Activated T-cell treated with anti-CD3 and anti-CD28 coated beads, Interleukin-2, amount 50 U/mL, for 24 hours (primary cell): ENCODE measurements at regions not wholly inside any gene's neighbourhood (a gene's known extent, or its start where the extent isn't known, plus 50 kb on each side); places are given as distances from the start of the nearest gene placed in this dataset.

Experiments
- DNase-seq: peaks from one replicate; pipeline ENCODE4 v3.0.0-alpha.2; 2020
- H3K27ac Mint-ChIP-seq: 2 replicates; pipeline ENCODE4 v1.8.0; 2020; ENCODE audit warnings: mild to moderate bottlenecking, mixed read lengths
- H3K27me3 Mint-ChIP-seq: 2 replicates; pipeline ENCODE4 v1.8.0; 2020; ENCODE audit warnings: mixed read lengths
- H3K36me3 Mint-ChIP-seq: 2 replicates; pipeline ENCODE4 v1.8.0; 2020; ENCODE audit warnings: low read depth, mixed read lengths
- H3K4me1 Mint-ChIP-seq: 2 replicates; pipeline ENCODE4 v1.8.0; 2020; ENCODE audit warnings: low read depth, mixed read lengths
- H3K4me3 Mint-ChIP-seq: 2 replicates; pipeline ENCODE4 v1.8.0; 2020; ENCODE audit warnings: mild to moderate bottlenecking, moderate library complexity, mixed read lengths
- H3K9me3 Mint-ChIP-seq: 2 replicates; pipeline ENCODE4 v1.8.0; 2020; ENCODE audit warnings: mixed read lengths

DNA sequence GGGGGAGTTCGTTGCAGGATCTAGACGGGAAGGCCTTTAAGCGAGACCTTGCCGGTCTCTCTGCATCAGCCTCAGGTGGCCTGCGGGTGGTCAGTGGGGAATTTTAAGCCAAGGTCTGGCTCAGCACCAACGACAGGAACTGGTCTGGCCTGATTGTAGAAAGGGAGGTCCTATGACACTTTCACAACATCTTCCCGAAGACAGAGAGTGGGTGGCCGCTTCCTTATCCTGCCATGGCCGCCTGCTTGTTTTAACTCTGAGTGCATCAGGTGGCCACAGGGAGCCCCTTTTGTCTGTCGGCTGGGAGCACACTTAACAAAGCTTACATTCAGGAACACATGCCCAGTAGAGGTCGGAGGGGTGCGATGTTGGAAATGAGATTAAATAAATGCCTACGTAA, 363.7 kb upstream of the MYT1L start:
- peaks cover 3% of the 10 kb centered on the region for H3K27me3 Mint-ChIP-seq
- H3K4me3 Mint-ChIP-seq: no peak overlapping the region

DNA sequence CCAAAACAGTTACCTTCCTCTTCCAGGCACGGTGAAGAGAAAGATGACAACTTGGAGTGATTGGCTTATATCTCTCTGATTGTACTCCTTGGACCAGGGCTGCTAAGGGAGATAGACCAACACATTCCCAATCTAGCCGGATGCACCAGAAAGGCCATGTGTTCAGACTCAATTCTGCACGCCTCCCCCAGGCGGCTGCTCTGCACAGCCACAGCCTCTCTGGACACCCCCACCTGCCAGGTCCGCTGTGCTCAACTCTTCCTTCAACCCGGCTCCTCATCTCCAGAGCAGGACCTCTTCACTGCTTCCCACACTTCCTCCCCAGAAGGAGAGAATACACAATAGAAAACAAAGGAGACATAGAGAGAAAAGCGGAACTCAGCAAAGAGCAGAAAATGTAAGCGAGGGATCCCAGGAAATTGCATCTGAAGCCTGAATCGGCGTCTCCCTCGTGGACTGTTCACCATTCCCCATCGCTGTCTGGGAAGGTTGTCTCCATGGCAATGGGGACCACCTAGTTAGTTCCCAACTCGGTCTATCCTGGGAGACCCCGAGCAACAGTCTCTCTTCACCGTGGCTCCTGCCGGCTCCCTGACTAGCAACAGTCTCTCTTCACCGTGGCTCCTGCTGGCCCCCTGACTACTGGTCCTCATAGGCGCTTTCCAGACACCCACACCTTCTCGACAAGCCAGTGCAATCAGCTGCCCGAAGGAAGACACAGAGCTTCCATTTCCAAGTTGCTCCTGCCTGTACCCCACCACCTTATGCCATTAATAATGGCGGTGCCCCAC, 361.7 kb upstream of the MYT1L start:
- Mint-ChIP-seq H3K4me1 (peaks cover 25% of the 10 kb centered on the region), H3K9me3 (no peaks in the 10 kb centered on the region), H3K27me3 (peaks cover 3% of the 10 kb centered on the region), H3K36me3 (no peaks in the 10 kb centered on the region), H3K27ac (no peak overlapping the region), H3K4me3 (no peak overlapping the region)
- no peak for DNase-seq

More for the DNA sequence above, 363.7 kb upstream of the MYT1L start:
- no peaks in the 10 kb centered on the region for H3K9me3 Mint-ChIP-seq
- H3K4me1 Mint-ChIP-seq: peaks cover 9% of the 10 kb centered on the region
- no peak overlapping the region for H3K27ac Mint-ChIP-seq
- no peak for DNase-seq
- H3K36me3 Mint-ChIP-seq: no peaks in the 10 kb centered on the region

DNA sequence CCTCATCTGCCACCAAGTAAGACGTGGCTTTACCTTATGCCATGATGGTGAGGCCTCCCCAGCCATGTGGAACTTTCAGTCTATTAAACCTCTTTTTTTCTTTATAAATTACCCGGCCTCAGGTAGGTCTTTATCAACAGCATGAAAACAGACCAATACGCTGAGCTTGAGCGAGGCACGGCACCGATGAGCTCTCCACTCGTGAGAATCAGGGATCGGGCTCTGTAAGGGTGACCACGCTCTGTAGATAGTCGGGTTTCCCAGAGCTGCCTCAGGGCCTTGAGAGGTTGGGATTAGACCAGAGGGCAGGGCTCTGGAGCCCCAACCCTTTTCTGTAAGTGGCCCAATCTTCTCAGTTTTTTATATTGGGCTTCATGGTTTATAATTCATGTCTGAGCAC, 360.3 kb upstream of the MYT1L start:
- H3K27me3 Mint-ChIP-seq: peaks cover 3% of the 10 kb centered on the region
- no peaks in the 10 kb centered on the region for H3K9me3 Mint-ChIP-seq
- DNase-seq: no peak
- H3K36me3 Mint-ChIP-seq: no peaks in the 10 kb centered on the region
- peaks cover 31% of the 10 kb centered on the region for H3K4me1 Mint-ChIP-seq
- no peak overlapping the region for H3K27ac Mint-ChIP-seq
- H3K4me3 Mint-ChIP-seq: no peak overlapping the region

DNA sequence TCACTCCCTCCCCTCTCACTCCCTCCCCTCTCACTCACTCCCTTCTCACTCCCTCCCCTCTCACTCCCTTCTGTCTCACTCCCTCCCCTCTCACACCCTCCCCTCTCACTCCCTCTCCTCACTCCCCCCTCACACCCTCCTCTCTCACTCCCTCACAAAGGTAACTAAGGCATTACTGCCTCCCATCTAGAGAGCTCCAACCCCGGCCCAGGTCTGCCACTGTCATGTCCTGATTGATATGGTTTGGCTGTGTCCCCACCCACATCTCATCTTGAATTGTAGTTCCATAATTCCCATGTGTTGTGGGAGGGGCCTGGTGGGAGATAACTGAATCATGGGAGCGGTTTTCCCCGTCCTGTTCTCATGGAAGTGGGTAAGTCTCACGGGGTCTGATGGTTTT, 359.9 kb upstream of the MYT1L start:
- Mint-ChIP-seq H3K9me3 (no peaks in the 10 kb centered on the region), H3K27me3 (peaks cover 3% of the 10 kb centered on the region), H3K27ac (no peak overlapping the region), H3K4me1 (peaks cover 35% of the 10 kb centered on the region), H3K36me3 (no peaks in the 10 kb centered on the region), H3K4me3 (no peak overlapping the region)
- DNase-seq: no peak

DNA sequence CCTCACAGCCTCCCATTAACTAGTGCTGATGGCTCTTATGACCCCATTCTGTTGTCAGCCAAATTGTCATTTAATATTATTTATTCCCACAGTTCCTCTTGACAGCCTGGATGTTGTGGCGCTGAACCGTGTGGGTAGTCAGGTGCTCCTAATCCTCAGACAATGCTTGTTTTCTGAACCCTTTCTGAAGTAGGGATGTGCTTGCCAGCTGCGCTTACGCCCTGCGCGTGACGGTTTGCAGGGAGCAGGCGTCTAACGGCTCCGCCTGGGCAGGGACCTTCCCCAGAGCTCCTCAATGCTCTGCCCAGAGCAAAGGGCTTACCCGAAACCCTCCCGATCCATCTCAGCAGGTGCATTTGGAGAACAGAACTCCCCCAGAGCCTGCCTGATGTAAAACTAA, 358.2 kb upstream of the MYT1L start:
- Mint-ChIP-seq H3K27me3 (peaks cover 3% of the 10 kb centered on the region), H3K36me3 (no peaks in the 10 kb centered on the region), H3K4me3 (no peak overlapping the region), H3K27ac (no peak overlapping the region), H3K9me3 (no peaks in the 10 kb centered on the region), H3K4me1 (peaks cover 51% of the 10 kb centered on the region)
- no peak for DNase-seq

DNA sequence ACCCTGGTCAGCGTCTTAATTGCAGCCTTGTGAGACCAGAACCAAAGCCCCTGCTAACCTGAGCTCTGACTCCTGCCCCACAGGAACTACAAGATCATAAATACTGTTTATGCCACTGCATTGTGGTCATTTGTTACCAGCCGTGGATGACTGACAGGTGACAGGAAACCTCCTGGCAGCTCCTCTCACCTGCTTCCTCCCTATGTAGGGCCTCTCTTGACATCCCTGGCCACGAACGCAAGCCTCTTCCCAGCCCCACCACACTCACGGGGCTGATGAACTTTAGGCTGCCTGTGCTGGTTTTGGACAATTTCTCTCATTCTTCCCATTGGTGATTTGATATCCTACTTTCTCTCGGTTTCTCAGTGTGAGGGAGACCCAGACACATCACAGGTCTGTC, 357.2 kb upstream of the MYT1L start:
- Mint-ChIP-seq H3K9me3 (no peaks in the 10 kb centered on the region), H3K36me3 (no peaks in the 10 kb centered on the region), H3K4me1 (peaks cover 57% of the 10 kb centered on the region), H3K27ac (no peak overlapping the region), H3K27me3 (peaks cover 3% of the 10 kb centered on the region), H3K4me3 (no peak overlapping the region)
- DNase-seq: no peak

DNA sequence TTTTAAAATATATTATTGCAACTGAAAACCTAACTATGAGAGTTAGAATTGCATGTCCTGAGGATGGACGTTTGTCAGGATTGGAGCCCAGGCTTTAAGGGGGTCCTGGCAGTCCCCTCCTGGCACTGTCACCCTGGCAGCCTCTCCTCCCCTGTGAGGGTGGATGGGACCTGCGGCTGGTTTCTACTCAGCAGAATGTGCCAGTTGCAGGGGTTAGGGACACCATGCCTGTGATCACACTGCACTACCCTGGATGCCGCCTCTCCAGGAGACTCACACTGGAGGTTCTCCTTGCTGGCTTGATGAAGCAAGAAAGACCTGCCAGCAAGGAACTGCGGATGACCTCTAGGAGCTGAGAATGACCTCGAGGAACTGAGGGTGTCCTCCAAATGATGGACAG, 356.7 kb upstream of the MYT1L start:
- Mint-ChIP-seq H3K4me3 (no peak overlapping the region), H3K4me1 (peaks cover 63% of the 10 kb centered on the region), H3K27ac (no peak overlapping the region), H3K36me3 (no peaks in the 10 kb centered on the region), H3K27me3 (peaks cover 3% of the 10 kb centered on the region), H3K9me3 (no peaks in the 10 kb centered on the region)
- no peak for DNase-seq

DNA sequence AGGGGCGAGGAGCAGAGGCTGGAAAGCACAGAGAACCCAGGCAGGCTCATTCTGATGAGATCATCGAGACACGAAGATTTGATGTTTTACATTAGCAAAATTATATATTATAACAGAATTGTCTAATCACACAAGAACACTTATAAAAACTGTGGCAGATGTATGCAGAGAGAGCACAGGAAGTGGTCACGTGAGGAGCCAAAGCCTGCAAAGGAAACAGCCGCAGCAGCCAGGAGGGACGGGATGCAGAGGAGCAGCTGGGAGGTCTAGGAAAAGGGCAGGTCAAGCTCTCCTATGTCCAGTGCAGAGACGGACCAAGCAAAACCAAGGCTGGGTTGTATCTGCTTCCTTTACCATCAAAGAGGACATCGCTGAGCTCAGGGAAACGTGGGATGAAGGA, 355.1 kb upstream of the MYT1L start:
- Mint-ChIP-seq H3K27ac (no peak overlapping the region), H3K4me1 (peaks cover 74% of the 10 kb centered on the region), H3K4me3 (peak overlapping the region; percentile 41), H3K9me3 (no peaks in the 10 kb centered on the region), H3K36me3 (no peaks in the 10 kb centered on the region), H3K27me3 (peaks cover 3% of the 10 kb centered on the region)
- no peak for DNase-seq

DNA sequence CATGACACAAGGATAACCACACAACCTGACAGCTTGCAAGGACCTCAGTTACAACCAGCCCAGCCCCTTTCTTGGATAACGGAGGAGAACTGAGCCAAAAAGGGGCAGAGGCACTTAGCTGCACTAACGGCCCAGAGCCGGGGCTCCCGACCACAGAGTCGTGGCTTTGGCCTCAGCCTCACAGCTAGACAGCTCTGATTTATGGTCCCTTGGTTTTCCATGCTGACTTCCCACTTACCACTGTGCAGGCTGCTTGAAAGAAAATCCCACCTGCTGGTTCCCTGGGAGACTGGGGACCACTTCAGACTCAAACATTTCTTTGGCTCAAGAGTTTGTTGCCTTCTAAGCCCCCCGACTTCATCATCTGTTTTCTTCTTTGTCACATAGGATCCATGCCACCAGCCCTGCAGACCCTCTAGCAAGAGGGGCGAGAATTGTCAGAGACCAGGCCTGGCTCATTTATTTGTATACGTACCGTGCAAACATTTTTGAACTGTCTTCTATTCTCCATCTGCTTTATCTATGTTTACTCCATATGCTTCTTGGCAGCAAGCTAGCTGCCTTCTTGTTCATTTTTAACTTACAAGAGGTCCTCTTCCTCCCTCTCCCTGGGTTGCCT, 352.6 kb upstream of the MYT1L start:
- Mint-ChIP-seq H3K4me3 (no peak overlapping the region), H3K36me3 (no peaks in the 10 kb centered on the region), H3K27me3 (peaks cover 3% of the 10 kb centered on the region), H3K27ac (no peak overlapping the region), H3K9me3 (no peaks in the 10 kb centered on the region), H3K4me1 (peaks cover 57% of the 10 kb centered on the region)
- DNase-seq: no peak

DNA sequence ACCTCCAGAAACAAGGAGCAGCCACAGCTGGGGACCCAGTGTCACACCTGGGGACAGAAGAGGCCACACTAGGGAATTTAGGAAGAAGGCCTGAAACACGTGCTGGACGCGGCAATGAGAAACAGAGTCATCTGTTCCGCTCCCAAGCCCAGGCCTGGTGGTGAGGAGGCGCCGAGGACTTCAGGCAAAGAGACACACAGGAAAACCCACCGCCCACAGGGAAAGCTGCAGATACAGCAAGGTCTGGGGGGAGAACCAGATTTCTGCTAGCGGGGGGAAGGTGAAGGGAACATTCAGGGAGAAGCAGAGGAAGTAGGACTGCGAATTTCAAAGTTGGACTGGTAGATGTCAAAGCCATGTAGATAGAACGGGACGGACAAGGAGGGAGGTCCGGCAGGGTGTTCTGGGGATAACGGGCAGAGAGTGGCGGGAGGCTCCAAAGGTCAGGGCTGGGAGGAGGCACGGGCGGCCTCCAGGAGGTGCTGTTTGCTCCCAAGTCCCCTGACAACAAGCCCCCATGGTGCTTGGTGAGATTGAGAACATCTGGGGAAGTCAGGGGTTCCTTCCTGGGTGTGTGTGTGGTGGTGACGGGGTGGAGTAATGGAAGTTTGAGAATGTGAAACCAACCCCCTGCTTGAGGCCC, 351.7 kb upstream of the MYT1L start:
- no peaks in the 10 kb centered on the region for H3K36me3 Mint-ChIP-seq
- H3K27me3 Mint-ChIP-seq: peaks cover 3% of the 10 kb centered on the region
- no peaks in the 10 kb centered on the region for H3K9me3 Mint-ChIP-seq
- H3K4me1 Mint-ChIP-seq: peaks cover 49% of the 10 kb centered on the region
- no peak for DNase-seq
- no peak overlapping the region for H3K27ac Mint-ChIP-seq
- H3K4me3 Mint-ChIP-seq: no peak overlapping the region

DNA sequence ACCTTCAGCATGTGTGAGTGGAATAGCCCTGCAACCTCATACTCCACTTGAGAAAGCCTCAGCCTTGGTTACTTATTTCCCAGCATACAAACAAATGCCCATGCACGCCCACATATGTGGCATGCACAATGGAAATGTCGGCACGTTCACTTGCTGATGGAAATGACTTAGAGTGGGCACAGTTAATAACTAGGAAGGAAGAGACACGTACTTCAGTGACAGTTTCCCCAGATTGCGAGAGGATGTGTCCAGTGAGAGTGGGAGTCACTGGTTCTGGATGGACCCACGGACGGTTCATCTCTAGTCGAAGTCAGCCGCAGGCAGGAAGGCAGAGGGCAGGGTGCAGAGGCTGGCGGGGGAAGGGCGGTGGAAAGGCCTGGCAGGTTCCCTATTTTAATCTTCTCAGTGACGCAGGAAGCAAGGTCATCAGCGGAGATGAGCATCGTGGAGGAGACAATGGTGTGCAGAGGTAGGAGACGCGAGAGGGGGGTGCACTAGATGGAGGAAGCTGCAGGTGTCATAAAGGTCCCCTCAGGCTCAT, 350.7 kb upstream of the MYT1L start:
- Mint-ChIP-seq H3K4me1 (peaks cover 46% of the 10 kb centered on the region), H3K36me3 (no peaks in the 10 kb centered on the region), H3K9me3 (no peaks in the 10 kb centered on the region), H3K27ac (peak overlapping the region; percentile 7), H3K27me3 (peaks cover 3% of the 10 kb centered on the region), H3K4me3 (no peak overlapping the region)
- no peak for DNase-seq

DNA sequence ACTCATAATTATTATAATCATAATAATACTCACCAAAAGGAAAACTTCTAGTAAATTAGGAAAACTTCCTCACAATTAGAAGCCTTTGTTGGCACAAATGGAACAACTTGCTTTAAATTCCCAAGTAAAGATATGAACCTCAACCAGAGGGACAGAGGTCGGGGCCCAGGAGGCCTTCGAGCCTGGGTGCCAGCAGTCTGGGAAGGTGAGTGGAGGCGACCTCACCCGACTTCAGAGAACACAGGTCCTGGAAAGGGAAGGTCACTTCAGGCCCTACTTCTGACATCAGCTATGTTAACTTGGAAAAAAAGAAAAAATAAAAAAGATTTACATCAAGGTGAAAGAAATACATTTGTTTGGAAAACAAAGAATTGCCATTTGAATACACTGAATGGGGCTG, 350.0 kb upstream of the MYT1L start:
- Mint-ChIP-seq H3K9me3 (no peaks in the 10 kb centered on the region), H3K27me3 (peaks cover 3% of the 10 kb centered on the region), H3K4me1 (peaks cover 40% of the 10 kb centered on the region), H3K27ac (no peak overlapping the region), H3K36me3 (no peaks in the 10 kb centered on the region), H3K4me3 (no peak overlapping the region)
- no peak for DNase-seq

DNA sequence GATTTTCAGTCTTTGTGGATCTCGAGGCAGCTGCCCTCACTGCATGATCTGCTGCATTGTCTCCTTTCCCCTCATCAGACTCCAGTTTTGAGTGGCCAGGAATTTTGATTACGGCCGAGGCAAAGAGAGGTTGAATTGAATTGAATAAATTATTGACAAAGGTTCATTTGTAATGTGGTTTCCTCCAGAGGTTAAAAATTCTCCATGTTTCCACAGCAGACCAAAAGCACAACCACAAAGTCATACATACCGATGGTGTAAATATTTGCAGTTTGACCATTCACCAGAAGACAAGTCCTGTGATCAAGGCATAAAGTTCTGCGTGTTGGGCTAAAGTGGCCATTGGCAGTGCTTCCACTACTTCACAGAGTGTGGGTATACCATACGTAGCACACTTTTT, 343.8 kb upstream of the MYT1L start:
- no peak overlapping the region for H3K4me3 Mint-ChIP-seq
- no peak for DNase-seq
- H3K36me3 Mint-ChIP-seq: no peaks in the 10 kb centered on the region
- H3K27me3 Mint-ChIP-seq: no peaks in the 10 kb centered on the region
- H3K9me3 Mint-ChIP-seq: no peaks in the 10 kb centered on the region
- no peaks in the 10 kb centered on the region for H3K4me1 Mint-ChIP-seq
- no peak overlapping the region for H3K27ac Mint-ChIP-seq

DNA sequence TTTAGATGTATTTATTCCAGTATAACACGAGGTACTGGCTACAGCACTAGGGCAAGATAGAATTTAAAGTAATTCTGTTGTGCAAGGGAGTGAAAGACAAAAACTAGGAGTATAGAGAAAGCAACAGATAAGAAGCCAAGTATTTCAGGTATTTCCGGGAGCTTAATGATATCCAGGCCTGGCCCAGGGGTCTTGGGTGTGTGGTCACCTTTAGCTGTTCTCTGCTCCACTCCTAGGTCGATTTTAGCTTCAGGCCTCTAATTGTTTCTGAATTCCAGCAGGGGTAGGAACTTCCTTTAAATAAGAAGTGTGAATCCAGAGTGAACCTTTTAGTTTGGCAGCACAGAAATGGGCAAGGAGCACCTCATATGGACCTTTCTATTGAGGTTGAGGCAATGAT, 342.3 kb upstream of the MYT1L start:
- Mint-ChIP-seq H3K4me3 (no peak overlapping the region), H3K27me3 (no peaks in the 10 kb centered on the region), H3K27ac (no peak overlapping the region), H3K36me3 (no peaks in the 10 kb centered on the region), H3K9me3 (no peaks in the 10 kb centered on the region), H3K4me1 (no peaks in the 10 kb centered on the region)
- no peak for DNase-seq

DNA sequence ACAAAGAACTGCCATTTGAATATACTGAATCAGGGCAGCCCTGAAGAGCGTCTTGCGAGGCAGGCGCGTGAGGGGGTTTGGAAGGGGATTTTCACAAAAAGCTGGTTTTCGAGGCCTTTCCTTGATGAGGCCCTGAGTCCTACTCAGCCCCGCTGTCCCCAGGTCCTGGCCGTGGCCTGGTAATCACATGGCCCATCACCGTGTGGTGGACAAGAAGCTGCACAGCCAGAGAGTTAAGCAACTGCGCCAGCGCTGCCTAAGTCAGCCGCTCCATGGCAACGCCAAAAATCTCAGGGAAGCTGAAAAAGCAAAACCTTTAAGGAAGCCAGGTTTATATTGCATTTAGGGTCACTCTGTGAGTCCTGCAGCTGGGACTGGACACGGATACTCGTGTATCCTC, 341.2 kb upstream of the MYT1L start:
- Mint-ChIP-seq H3K36me3 (no peaks in the 10 kb centered on the region), H3K9me3 (no peaks in the 10 kb centered on the region), H3K27me3 (no peaks in the 10 kb centered on the region), H3K4me1 (no peaks in the 10 kb centered on the region), H3K4me3 (no peak overlapping the region), H3K27ac (no peak overlapping the region)
- DNase-seq: no peak
